ENCODE measurements at regions not wholly inside any gene's neighbourhood (a gene's known extent, or its start where the extent isn't known, plus 50 kb on each side); places are given as distances from the start of the nearest gene placed in this dataset.

DNA sequence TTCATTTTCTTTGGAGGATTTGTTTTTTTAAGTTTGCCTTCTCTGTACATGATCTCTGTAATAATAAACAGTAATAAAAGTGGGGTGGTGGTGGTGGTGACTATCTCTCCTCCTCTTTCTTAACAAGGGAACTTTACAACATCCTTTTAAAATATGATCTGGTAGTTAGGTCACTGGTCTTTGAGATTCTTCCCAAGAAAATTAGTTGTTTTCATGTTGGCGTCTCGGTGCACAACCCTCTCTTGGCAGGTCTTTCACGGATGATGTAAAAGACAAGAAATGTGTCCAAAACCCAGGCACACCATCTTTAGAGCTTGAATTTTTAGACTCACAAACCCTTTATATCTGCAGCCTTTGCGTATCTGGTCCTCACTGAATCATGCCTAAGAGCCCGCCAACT is 488.5 kb upstream of the TBX3 start:
- TF ChIP-seq ZNF274 (IDR thresholded peaks at IDR 0.05; ENCODE audit: low read depth, low read length) (no peak), SUZ12 (IDR thresholded peaks at IDR 0.05; ENCODE audit: extremely low read depth, insufficient read depth, insufficient read length) (no peak), YY1 (IDR thresholded peaks at IDR 0.05; ENCODE audit: insufficient read depth, insufficient read length) (no peak)

Measured in NT2/D1 (cell line).